ENCODE measurements at regions not wholly inside any gene's neighbourhood (a gene's known extent, or its start where the extent isn't known, plus 50 kb on each side); places are given as distances from the start of the nearest gene placed in this dataset.

GRCh38 chr10:130761788-130762301 lies 549.7 kb downstream of the TCERG1L start:
- TF ChIP-seq, protein P1, sequence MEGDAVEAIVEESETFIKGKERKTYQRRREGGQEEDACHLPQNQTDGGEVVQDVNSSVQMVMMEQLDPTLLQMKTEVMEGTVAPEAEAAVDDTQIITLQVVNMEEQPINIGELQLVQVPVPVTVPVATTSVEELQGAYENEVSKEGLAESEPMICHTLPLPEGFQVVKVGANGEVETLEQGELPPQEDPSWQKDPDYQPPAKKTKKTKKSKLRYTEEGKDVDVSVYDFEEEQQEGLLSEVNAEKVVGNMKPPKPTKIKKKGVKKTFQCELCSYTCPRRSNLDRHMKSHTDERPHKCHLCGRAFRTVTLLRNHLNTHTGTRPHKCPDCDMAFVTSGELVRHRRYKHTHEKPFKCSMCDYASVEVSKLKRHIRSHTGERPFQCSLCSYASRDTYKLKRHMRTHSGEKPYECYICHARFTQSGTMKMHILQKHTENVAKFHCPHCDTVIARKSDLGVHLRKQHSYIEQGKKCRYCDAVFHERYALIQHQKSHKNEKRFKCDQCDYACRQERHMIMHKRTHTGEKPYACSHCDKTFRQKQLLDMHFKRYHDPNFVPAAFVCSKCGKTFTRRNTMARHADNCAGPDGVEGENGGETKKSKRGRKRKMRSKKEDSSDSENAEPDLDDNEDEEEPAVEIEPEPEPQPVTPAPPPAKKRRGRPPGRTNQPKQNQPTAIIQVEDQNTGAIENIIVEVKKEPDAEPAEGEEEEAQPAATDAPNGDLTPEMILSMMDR (optimal IDR thresholded peaks at IDR 0.05 in 1 of 3, IDR thresholded peaks at IDR 0.05 in 1 of 3, conservative IDR thresholded peaks at IDR 0.05 in 1 of 3; ENCODE audit: extremely low read depth in 1 of 3, insufficient read depth in 2 of 3, low read length in 3 of 3) = no peak
- no peak for TF ChIP-seq EZH2 (IDR thresholded peaks at IDR 0.05; ENCODE audit: low read length)
